B cell (primary cell): ENCODE measurements at regions not wholly inside any gene's neighbourhood (a gene's known extent, or its start where the extent isn't known, plus 50 kb on each side); places are given as distances from the start of the nearest gene placed in this dataset.

Source experiments
- EZH2 ChIP-seq: IDR thresholded peaks from 2 replicates; pipeline ENCODE4 v1.6.1; 2012; ENCODE audit warnings: borderline replicate concordance, low read depth, mild to moderate bottlenecking, moderate library complexity, low read length; ENCODE audit not compliant: insufficient read depth, poor library complexity, severe bottlenecking
- TF ChIP-seq, protein P1 (sequence below): fragments of 200-600 bp; IDR thresholded peaks from one replicate; pipeline ENCODE4 v1.8.0; 2022; ENCODE audit warnings: antibody characterized with exemption, mild to moderate bottlenecking

DNA sequence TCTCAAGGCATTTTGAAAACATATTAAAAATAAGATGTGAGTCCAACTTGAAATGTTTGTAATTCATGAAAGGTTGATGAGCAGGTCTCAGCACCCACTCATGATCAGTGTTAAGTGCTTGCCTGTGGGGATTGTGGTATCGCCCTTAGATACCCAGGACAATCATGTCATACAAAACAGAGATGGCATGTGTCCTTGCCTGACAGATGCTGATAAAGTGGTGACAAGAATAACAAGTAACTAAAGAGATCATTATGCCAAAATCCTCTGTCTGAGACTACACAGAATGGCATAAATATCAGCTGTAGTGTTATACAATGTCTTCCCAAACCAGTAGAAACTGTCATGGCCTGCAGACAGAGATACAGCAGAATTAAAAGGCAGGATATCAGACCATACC lies 930.3 kb downstream of the SUCLG1 start:
- TF ChIP-seq, protein P1, sequence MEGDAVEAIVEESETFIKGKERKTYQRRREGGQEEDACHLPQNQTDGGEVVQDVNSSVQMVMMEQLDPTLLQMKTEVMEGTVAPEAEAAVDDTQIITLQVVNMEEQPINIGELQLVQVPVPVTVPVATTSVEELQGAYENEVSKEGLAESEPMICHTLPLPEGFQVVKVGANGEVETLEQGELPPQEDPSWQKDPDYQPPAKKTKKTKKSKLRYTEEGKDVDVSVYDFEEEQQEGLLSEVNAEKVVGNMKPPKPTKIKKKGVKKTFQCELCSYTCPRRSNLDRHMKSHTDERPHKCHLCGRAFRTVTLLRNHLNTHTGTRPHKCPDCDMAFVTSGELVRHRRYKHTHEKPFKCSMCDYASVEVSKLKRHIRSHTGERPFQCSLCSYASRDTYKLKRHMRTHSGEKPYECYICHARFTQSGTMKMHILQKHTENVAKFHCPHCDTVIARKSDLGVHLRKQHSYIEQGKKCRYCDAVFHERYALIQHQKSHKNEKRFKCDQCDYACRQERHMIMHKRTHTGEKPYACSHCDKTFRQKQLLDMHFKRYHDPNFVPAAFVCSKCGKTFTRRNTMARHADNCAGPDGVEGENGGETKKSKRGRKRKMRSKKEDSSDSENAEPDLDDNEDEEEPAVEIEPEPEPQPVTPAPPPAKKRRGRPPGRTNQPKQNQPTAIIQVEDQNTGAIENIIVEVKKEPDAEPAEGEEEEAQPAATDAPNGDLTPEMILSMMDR = no peak
- no peak for TF ChIP-seq EZH2
